Fibroblast of lung (primary cell): ENCODE measurements at regions not wholly inside any gene's neighbourhood (a gene's known extent, or its start where the extent isn't known, plus 50 kb on each side); places are given as distances from the start of the nearest gene placed in this dataset.

ENCODE experiments used
- CTCF ChIP-seq, 2 donors: IDR thresholded peaks in 1 of 2; conservative IDR thresholded peaks in 1 of 2; 1 replicate in 1 of 2; 2 replicates in 1 of 2; pipeline ENCODE4 v1.5.1; 2011 to 2012; ENCODE audit warnings: low read length in 2 of 2, control low read depth in 1 of 2, inconsistent platforms in 1 of 2, low read depth in 1 of 2, mild to moderate bottlenecking in 1 of 2
- EZH2 ChIP-seq: IDR thresholded peaks from 2 replicates; pipeline ENCODE4 v1.5.1; 2012; ENCODE audit warnings: low read length, control low read depth, mild to moderate bottlenecking; ENCODE audit errors: missing control alignments

- no peak for TF ChIP-seq CTCF (conservative IDR thresholded peaks at IDR 0.05 in 1 of 2, IDR thresholded peaks at IDR 0.05 in 1 of 2; ENCODE audit: low read depth in 1 of 2, low read length in 2 of 2)
- TF ChIP-seq EZH2: no peak
These were observed 490.2 kb downstream of the PRR16 start for GRCh38 chr5:120954255-120954654.
